HG03175 (cell line): ENCODE measurements at regions not wholly inside any gene's neighbourhood (a gene's known extent, or its start where the extent isn't known, plus 50 kb on each side); places are given as distances from the start of the nearest gene placed in this dataset.

ENCODE experiments used
- ATAC-seq: cut with Tn5 transposase; IDR thresholded peaks from one replicate; pipeline ENCODE4 v1.9.1; 2021; ENCODE audit warnings: mild to moderate bottlenecking, moderate library complexity; ENCODE audit not compliant: unreplicated experiment

DNA sequence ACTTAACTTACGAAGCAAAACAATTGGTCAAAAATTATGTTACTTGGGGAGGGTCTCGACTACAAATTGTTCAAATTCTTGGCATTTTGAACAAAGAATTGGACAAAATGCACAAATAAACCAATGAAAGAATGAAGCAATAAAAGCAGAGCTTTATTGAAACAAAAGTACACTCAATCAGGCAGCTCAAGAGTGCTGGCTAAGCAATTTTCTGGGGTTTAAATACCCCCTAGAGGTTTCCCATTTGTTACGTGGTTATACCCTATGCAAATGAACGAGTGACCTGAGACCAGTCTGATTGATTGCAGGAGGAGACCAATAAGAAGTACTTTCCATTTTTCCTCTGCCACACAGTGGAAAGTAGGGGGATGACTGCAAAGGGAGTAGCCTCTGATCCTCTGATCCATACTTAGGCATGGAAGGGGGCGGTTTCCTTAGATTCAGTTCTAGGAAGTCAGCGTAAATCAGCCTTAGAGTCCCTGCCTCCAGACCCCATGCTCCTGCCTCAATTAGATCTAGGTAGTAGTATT lies 228.6 kb downstream of the EFNB2 start:
- no peak for ATAC-seq

GRCh38 chr13:106302843-106303242 lies 232.6 kb downstream of the EFNB2 start:
- no peak for ATAC-seq

DNA sequence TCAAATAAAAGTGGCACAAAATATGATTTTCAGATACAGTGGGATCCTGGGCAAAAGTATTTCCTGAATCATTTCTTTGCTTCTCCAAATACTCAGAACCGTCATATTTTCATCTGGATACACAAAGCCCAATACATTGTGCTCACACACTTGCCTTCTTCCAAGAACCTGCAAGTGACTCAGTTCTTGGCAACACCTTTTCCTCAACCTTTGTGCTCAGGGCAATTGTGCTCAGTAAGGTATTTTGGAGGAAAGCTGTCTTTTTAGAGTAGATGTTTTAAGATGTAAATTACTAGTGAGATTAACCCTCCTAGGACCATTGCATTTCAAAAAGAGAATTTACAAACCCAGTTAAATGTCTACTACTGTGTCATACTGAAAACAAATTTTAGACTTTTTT lies 233.5 kb downstream of the EFNB2 start:
- no peak for ATAC-seq

DNA sequence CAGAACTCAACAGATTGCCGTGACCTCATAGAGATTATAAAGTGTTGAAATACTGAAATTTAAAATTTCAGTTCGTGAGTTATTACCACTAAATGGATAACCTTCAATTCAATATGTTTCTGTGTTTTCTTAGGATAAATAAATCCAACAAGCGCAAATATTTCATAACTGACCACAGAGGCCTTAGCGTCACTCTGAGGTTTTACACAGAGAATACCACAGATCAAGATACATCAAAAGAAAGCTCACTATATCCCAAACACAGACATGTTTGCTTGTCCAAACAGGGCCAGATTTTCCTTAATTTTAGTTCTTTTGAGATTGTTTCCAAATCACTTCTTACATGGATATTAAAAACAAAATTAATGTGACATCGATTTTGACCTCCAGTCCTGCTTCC lies 235.8 kb downstream of the EFNB2 start:
- no peak for ATAC-seq

DNA sequence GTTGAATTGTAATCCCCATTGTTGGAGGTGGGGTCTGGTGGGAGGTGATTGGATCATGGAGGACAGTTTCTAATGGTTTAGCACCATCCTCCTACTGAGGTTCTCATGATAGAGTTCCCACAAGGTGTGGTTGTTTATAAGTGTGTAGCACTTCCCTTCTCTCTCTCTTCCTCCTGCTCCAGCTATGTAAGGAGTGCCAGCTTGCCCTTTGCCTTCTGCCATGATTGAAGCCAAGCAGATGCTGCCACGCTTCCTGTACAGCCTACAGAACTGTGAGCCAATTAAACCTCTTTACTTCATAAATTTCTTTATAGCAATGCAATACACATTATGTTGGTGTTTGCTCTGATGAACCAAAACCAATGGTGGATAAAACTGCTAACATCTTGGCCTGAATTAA lies 238.2 kb downstream of the EFNB2 start:
- no peak for ATAC-seq

DNA sequence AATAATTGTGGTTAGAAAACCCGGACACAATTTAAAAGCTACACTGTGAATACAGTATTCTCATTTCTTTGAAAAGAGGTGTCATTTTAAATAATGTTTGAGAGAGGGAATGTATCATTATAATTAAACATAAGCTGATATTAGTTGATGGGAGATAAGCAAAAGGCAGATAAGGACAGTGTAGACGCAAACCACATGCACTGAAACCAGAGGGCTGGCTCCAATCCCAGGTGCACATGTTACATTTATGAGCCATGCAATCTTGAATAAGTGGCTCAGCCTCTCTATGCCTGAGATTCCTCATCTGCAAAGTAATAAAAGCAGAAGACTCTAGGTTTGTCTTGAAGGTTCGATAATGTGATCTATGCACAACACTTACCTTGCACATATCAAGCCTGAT lies 238.7 kb downstream of the EFNB2 start:
- no peak for ATAC-seq

DNA sequence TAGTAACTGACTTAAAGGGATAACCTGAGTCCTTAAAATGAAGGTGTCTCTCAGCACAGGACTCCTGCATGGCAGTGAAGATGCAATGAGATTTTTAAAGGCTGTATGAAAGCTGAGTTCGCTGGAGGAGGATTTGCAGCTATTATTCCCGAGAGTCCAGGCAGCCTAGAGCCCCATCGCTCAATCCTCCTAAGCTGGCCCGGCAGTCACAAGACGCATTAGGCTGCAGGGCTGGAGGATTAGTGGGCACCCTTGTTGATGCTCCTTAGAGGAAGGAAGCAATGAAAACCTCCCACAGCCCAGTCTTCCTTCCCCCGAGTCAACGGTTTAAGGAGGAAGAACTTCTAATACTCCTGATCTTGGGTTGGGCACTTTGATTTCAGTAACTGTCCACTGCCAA lies 239.5 kb downstream of the EFNB2 start:
- ATAC-seq: no peak

DNA sequence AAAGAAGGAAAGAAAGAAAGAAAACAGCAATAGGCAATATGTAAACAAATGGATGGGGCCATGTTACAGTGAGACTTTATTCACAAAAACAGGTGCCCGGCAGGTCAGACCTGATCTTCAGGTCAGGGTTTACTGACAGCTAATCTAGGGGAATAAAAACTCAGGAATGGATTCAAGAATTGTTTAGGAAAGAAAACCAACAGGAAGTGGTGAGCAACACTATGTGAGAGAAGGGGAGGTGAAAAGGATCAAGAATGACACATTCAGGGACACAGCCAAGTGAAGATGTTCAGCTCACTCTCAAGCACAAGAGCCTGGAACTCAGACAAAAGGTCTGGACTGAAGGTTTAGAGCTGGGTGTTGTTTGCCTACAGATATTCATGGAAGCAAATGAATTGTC lies 244.5 kb downstream of the EFNB2 start:
- no peak for ATAC-seq

- no peak for ATAC-seq
These were observed 248.1 kb downstream of the EFNB2 start for GRCh38 chr13:106287351-106287750.

DNA sequence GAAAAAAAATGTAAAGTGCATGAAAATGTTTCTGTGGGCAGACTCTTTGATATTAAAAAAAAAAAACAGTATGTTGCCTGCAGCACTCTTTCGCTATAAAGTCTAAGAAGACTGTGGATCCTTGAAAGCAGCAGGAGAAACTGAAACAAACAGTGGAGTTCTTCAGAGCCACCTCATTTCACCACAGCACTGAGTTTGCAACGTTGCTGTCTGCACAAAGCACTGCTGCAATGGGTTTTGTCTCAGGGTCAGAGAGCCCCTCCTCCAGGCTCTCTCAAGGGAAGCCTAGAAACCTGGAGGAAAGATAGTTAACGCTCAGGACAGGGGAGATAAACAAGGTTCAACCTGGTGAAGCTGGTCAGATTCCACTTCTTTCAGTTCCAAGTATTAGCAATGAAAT lies 248.7 kb downstream of the EFNB2 start:
- peak; percentile 81 for ATAC-seq

GRCh38 chr13:106284358-106284757 lies 251.1 kb downstream of the EFNB2 start:
- no peak for ATAC-seq

DNA sequence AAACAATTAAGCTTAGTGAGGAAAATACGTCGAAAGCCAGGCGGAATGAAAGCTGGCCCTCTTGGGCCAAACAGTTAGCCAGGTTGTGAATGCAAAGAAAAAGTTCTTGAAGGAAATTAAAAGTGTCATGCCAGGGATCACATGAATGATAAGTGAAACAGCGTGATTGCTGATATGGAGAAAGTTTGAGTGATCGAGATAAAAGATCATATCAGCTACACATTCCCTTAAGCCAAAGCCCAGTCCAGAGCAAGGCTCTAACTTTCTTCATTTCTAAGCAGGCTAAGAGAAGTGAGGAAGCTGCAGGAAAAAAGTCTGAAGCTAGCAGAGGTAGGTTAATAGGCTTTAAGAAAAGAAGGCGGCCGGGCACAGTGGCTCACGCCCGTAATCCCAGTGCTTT lies 254.0 kb downstream of the EFNB2 start:
- no peak for ATAC-seq

DNA sequence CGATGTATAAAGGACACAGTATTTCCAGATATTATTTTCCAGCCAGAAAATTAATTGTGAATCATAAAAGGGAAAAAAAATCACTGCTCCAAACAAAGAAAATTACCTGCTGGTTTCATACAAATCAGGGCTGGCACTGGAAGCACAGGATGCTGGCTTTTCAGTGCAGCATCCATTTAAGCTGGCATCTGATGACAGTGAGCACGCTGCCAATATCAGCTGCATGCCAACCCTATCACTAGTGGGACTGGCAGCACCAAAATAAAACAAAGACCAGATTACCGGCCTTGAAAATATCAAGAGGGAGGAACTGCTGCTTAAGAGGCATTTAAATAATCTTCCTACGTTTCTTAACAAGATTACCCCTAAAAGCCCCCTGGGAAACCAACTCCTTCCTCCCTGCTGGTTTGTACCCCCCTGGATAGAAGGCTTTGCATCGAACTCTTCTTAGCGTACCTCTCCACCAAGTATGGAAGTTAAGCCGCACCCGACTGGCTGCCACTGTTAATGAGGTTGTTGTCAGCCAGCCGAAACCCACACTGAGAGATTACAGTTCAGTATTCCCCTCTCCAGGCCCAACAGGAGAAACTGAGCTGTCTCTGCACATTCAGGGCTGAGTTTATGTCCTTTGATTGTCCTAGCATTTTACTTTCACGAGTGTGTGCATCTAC lies 257.8 kb downstream of the EFNB2 start:
- no peak for ATAC-seq

GRCh38 chr13:106276876-106277275 lies 258.6 kb downstream of the EFNB2 start:
- no peak for ATAC-seq

GRCh38 chr13:106275446-106276032 lies 259.9 kb downstream of the EFNB2 start:
- ATAC-seq: no peak

GRCh38 chr13:106274551-106275203 lies 260.8 kb downstream of the EFNB2 start:
- ATAC-seq: no peak

- no peak for ATAC-seq
These were observed 271.7 kb downstream of the EFNB2 start for GRCh38 chr13:106263801-106264200.

DNA sequence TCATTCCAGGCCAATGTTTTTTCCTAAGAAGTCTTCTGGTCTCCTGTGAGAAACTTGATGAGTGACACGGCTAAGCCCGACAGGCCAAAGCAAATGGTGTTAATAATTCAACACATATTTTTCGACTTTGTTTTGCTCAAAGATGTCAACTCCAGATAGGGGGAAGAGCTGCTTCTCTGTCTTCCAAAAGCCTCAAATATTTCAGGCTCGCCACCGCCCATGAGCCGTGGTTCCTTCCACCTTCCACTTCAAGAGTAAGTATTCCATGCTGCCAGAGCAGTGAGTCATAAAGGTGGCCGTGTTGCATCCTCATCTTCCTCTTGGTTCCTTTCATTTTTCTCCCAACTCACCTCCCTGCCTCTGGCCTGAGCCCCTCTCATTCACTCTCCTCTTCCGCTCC lies 272.6 kb downstream of the EFNB2 start:
- no peak for ATAC-seq

DNA sequence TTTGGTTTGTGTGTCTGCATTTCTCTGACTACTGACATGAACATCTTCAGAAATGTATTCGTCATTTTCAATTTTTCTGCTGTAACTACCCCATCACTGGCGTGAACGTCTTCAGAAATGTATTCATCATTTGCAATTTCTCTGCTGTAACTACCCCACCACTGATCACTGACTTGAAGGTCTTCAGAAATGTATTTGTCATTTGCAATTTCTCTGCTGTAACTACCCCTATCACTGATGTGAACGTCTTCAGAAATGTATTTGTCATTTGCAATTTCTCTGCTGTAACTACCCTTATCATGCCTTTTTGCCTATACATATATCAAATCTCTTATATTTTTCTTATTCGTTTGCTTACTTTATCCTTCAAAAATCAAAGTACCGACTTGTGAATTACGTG lies 274.0 kb downstream of the EFNB2 start:
- no peak for ATAC-seq

DNA sequence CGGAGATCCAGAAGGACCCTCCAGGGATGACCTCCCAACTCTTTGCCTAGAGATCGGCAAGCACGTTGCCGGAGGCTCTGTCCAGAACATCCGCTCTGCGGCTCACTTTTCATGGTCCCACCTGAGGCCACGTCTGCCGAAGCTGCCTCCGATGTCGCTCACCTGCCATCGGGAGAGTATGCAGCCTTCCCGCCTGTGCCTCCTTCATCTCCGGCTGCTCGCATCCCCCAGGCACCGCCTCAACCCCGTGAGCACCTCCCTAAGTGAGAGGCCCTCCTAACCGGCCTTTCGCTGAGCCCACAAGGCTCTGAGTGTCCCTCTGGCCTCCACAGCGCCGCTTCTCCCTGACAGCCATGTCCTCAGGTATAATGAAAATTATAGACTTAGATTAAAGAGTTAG lies 275.1 kb downstream of the EFNB2 start:
- ATAC-seq: no peak

DNA sequence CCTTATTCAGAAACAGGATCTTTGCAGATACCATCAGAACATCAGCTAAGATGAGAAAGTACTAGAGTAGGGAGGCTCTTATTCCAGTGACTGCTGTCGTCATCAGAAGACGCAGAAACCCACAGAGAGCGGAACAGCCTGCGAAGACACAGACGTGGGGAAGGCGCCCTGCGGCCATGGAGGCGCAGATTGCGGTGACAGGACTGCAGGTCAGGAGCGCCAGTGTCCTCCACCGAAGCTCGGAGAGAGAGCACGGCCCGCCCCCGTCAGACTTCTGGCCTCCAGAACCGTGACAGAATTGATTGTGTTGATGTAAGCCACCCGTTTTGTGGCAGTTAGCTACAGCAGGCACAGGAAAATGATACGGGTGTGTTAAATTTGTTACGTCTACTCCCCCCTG lies 275.5 kb downstream of the EFNB2 start:
- no peak for ATAC-seq

DNA sequence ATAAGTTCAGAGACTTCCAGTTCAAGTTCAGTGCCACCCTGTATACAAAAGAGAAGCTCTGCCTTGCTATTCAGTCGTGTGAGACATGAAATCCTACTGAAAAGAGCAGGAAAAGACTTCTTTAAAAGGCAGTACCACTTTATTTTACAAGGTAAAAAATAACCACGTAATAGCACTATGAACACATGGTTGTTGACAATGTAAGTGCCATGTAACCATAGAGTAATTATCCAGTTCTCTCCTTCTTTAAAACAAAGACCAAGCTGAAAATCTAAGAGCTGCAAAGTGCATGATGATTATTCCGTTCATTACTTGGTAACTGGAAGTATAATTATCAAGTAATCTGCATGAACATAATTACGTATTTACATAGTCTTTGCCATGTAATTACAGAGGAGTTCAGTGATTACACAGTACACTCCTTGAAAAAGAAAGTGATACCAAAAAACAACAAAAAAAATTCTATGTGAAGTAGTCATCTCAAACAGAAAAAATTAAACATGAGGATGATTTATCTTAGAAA lies 288.7 kb downstream of the EFNB2 start:
- no peak for ATAC-seq
